ENCODE measurements at regions not wholly inside any gene's neighbourhood (a gene's known extent, or its start where the extent isn't known, plus 50 kb on each side); places are given as distances from the start of the nearest gene placed in this dataset.

DNA sequence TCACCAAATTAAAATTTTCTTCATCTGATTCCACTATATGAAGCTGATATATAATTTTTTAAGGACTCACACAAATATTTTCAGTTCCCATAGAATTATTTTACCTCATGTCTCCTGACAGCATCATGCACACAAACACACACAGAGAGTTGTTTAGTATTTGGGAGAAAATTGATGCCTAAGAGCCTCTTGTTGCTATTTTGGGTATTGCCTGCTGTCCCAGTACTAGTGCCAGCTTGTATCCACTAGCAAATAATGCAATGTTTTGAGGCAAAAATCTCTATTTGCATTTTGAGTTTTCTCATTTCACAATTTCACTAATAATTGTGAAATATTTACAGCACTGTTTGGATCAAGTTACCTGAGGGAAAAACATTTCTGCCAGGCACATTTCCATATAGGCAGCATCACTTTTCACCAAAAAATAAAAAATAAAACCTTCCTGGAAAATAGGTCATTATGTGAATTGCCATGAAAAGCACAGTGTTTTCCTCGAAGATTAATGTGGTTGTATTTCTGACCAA is 328.2 kb downstream of the KCNJ3 start:
- CTCF ChIA-PET, result no interaction called here
- POLR2A ChIA-PET, result no interaction called here
- TF ChIP-seq, protein P1, sequence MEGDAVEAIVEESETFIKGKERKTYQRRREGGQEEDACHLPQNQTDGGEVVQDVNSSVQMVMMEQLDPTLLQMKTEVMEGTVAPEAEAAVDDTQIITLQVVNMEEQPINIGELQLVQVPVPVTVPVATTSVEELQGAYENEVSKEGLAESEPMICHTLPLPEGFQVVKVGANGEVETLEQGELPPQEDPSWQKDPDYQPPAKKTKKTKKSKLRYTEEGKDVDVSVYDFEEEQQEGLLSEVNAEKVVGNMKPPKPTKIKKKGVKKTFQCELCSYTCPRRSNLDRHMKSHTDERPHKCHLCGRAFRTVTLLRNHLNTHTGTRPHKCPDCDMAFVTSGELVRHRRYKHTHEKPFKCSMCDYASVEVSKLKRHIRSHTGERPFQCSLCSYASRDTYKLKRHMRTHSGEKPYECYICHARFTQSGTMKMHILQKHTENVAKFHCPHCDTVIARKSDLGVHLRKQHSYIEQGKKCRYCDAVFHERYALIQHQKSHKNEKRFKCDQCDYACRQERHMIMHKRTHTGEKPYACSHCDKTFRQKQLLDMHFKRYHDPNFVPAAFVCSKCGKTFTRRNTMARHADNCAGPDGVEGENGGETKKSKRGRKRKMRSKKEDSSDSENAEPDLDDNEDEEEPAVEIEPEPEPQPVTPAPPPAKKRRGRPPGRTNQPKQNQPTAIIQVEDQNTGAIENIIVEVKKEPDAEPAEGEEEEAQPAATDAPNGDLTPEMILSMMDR (IDR thresholded peaks at IDR 0.05; ENCODE audit: control extremely low read depth, extremely low read depth, low read depth, missing control alignments), result no peak
- no peak for DNase-seq (ENCODE audit: extremely low spot score)

DNA sequence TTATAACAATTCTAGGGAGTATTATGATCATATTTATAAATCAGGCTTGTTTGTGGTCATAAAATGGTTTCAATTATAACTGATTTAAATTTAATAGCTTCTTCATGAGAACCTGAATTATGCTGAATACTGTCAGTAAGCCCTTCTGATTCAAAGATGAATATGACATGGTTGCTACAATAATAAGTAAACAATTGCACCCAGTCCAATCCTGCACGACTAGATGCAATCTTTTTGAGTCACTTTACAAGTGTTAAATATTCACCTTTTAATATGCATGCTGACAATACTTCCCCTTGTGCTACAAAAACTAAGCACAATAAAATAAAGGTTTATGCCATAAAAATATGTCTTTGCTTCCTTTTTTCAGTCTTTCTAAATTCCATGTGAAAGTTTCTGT is 325.2 kb downstream of the KCNJ3 start:
- POLR2A ChIA-PET, result no interaction called here
- CTCF ChIA-PET, result no interaction called here
- TF ChIP-seq, protein P1 (IDR thresholded peaks at IDR 0.05; ENCODE audit: control extremely low read depth, extremely low read depth, low read depth, missing control alignments), result no peak
- DNase-seq (ENCODE audit: extremely low spot score), result no peak

DNA sequence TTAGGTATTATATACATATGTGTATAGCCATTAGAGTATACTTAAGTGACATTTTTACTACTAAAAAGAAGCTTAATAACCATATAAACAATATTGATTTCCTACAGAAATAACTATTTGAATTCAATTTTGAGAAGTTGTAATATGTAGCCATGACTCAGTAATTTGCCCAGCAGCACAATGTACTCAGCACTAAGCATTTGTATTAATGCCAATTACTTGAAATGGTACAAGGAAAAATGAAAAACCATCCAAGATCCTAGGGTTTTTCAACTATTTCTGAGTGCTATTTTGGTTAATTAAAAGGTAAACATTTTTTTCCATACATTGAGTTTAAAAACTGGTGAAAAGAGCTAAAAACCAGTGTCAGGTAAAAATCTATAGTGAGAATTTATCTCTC is 324.0 kb downstream of the KCNJ3 start:
- ChIA-PET CTCF (interaction anchor here (0.7 to 1.0 kb wide), 2 partner anchors 17 to 48 kb away, joined by 3 to 9 read pairs; no protein-coding TSS in a partner anchor), POLR2A (no interaction called here)
- no peak for DNase-seq (ENCODE audit: extremely low spot score)
- TF ChIP-seq, protein P1 (IDR thresholded peaks at IDR 0.05; ENCODE audit: control extremely low read depth, extremely low read depth, low read depth, missing control alignments), result no peak

DNA sequence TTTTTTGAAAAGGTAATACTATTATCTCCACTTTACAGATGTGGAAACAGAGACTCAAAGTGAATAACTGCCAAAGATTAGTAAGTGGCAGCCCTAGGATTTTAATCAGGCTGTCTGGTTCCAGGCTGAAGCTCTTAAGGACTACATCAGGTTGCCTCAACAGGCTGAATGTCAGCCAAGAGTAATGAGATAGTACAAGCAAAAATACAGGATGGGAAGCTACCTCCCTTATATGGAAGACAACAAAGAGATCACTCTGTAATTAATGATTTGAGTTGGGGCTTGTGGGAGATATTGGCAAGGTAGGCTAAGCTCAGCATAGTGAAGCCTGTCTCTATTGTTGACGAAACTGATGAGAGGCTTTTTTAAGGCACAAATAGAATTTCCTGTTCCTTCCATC is 323.1 kb downstream of the KCNJ3 start:
- TF ChIP-seq, protein P1 (IDR thresholded peaks at IDR 0.05; ENCODE audit: control extremely low read depth, extremely low read depth, low read depth, missing control alignments), result no peak
- POLR2A ChIA-PET, result no interaction called here
- CTCF ChIA-PET, result interaction anchor here (0.9 to 1.0 kb wide), 2 partner anchors 9 to 18 kb away, joined by 4 to 9 read pairs; no protein-coding TSS in a partner anchor
- DNase-seq (ENCODE audit: extremely low spot score), result no peak

DNA sequence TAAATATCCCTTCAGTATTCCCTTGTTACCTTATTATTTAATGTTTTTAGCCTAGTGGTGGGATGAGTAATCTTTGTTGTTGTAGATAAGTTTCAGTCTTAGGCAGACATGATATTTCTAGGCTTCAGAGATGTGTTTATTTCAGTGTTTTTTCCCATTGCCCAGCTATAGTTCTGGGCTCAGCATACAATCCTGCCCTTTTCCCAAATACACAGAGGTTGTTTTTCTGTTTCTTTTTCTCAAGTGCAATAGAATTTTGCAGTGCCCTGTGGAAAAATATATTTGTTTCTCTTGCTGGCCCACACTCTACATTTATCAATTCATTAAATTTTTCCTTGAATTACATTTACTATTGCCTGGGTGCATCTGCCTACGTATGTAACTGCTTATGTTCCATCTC is 321.8 kb downstream of the KCNJ3 start:
- ChIA-PET CTCF (no interaction called here), POLR2A (no interaction called here)
- no peak for DNase-seq (ENCODE audit: extremely low spot score)
- TF ChIP-seq, protein P1 (IDR thresholded peaks at IDR 0.05; ENCODE audit: control extremely low read depth, extremely low read depth, low read depth, missing control alignments), result no peak

DNA sequence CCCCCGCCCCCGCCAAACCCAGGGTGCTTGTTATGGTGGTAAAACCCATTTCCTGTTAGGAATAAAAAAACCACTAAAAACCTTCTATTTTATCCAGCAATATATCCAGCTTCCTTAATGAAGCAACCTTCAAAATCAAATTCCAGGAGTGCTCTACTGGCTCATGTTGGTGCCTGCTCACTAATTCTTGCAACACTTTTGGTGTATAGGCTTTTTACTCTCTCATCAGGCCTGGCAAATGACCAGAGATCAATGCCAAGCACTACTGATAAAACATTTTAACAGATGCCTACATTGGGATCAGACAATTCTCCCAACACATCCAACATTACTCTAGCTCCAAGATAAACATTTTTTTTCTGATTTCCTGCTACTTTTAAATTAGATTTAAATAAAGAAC is 312.4 kb downstream of the KCNJ3 start:
- TF ChIP-seq, protein P1 (IDR thresholded peaks at IDR 0.05; ENCODE audit: control extremely low read depth, extremely low read depth, low read depth, missing control alignments), result no peak
- CTCF ChIA-PET, result interaction anchor here (1.0 kb wide), 1 partner anchor 27 kb away, joined by 3 read pairs; no protein-coding TSS in a partner anchor
- DNase-seq (ENCODE audit: extremely low spot score), result no peak
- POLR2A ChIA-PET, result no interaction called here
